Activated gamma-delta T cell (primary cell): ENCODE measurements at regions not wholly inside any gene's neighbourhood (a gene's known extent, or its start where the extent isn't known, plus 50 kb on each side); places are given as distances from the start of the nearest gene placed in this dataset.
A peak's percentile ranks its signal among the peaks of the same experiment; 100 is the strongest.

Experiments used
- DNase-seq: peaks from one replicate; lab custom pipeline; 2025; lab: John Stamatoyannopoulos, UW

GRCh38 chr18:38984968-38985367 is 1419.4 kb upstream of the CELF4 start:
- no peak for DNase-seq

- no peak for DNase-seq
Observed at GRCh38 chr18:38982072-38982471, 1416.5 kb upstream of the CELF4 start.

GRCh38 chr18:38981389-38981788 is 1415.8 kb upstream of the CELF4 start:
- DNase-seq: no peak

GRCh38 chr18:38980420-38980819 is 1414.8 kb upstream of the CELF4 start:
- DNase-seq: no peak

- DNase-seq: no peak
Observed at GRCh38 chr18:38972571-38972970, 1407.0 kb upstream of the CELF4 start.

GRCh38 chr18:38971881-38972280 is 1406.3 kb upstream of the CELF4 start:
- DNase-seq: no peak

GRCh38 chr18:38966841-38967240 is 1401.2 kb upstream of the CELF4 start:
- no peak for DNase-seq

GRCh38 chr18:38963943-38964660 is 1398.5 kb upstream of the CELF4 start:
- DNase-seq: no peak

- no peak for DNase-seq
Observed at GRCh38 chr18:38961880-38962279, 1396.3 kb upstream of the CELF4 start.

- no peak for DNase-seq
Observed at GRCh38 chr18:38957736-38958135, 1392.1 kb upstream of the CELF4 start.

- DNase-seq: no peak
Observed at GRCh38 chr18:38956068-38956467, 1390.5 kb upstream of the CELF4 start.

GRCh38 chr18:38951633-38952032 is 1386.0 kb upstream of the CELF4 start:
- DNase-seq: no peak

GRCh38 chr18:38948436-38948835 is 1382.8 kb upstream of the CELF4 start:
- DNase-seq: no peak

- DNase-seq: peak; percentile 9
Observed at GRCh38 chr18:38944446-38945024, 1378.9 kb upstream of the CELF4 start.

GRCh38 chr18:38941711-38942561 is 1376.3 kb upstream of the CELF4 start:
- no peak for DNase-seq

GRCh38 chr18:38940863-38941531 is 1375.4 kb upstream of the CELF4 start:
- DNase-seq: no peak

GRCh38 chr18:38940475-38940862 is 1374.9 kb upstream of the CELF4 start:
- no peak for DNase-seq

- no peak for DNase-seq
Observed at GRCh38 chr18:38933910-38934510, 1368.4 kb upstream of the CELF4 start.

- DNase-seq: no peak
Observed at GRCh38 chr18:38933322-38933721, 1367.7 kb upstream of the CELF4 start.

- DNase-seq: no peak
Observed at GRCh38 chr18:38932752-38933151, 1367.2 kb upstream of the CELF4 start.

GRCh38 chr18:38931754-38932050 is 1366.1 kb upstream of the CELF4 start:
- no peak for DNase-seq
